ENCODE measurements at regions not wholly inside any gene's neighbourhood (a gene's known extent, or its start where the extent isn't known, plus 50 kb on each side); places are given as distances from the start of the nearest gene placed in this dataset.

DNA sequence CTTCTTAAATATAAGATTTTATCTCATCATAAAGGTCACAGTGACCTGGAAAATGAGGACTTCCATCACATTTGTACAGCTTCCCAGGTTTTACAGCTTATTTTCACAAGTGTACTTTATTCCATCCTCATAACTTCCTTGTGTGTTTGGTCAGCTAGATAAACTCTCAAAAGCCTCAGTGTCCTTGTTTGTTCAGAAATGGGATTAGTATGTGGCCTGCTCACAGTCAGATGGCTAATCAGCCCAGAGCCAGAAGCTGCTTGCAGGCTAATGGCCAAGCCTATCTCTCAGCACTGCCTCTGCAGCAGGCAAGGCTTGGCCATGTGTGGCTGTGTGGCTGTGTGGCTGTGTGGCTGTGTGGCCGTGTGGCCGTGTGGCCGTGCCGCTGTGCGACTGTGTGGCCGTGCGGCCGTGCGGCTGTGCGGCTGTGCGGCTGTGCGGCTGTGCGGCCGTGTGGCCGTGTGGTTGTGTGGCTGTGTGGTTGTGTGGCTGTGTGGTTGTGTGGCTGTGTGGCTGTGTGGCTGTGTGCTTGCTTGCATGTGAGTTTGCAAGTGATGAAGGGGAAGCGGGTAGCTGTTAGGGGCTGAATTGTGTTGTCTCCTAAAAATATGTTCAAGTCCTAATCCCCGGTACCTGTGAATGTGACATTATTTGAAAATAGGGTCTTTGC is 233.0 kb upstream of the TNP1 start:
- BruUV-seq (replicated peaks): no TSS peak
- H3K4me1 ChIP-seq (ENCODE audit: control insufficient read depth, insufficient read depth, low read length): peaks cover 14% of the 10 kb centered on the region
- no peak for DNase-seq (ENCODE audit: low read depth, low spot score)
- no peaks in the 10 kb centered on the region for H3K36me3 ChIP-seq (ENCODE audit: control insufficient read depth in 2 of 2, insufficient read depth in 2 of 2, low read length in 1 of 2)
- H3K9ac ChIP-seq (ENCODE audit: control insufficient read depth, insufficient read depth, low read length): no peak overlapping the region
- ChIA-PET CTCF (no interaction called here), SMC1A (ENCODE audit: uncharacterized antibody, unreplicated experiment) (no interaction called here), RAD21 (ENCODE audit: unreplicated experiment) (no interaction called here), POLR2A (no interaction called here)
- WGBS (ENCODE audit: insufficient coverage, insufficient replicate concordance, low lambda C conversion rate, missing lambda C conversion rate): 84% methylated on average over 17 of the region's 17 CpGs
- no peak overlapping the region for H3K27ac ChIP-seq (ENCODE audit: control insufficient read depth, insufficient read depth)
- FAIRE-seq: no peak
- no peak overlapping the region for H3K4me3 ChIP-seq
- no peak overlapping the region for H3K4me2 ChIP-seq (ENCODE audit: control insufficient read depth, insufficient read depth)
- H3K79me2 ChIP-seq (ENCODE audit: control insufficient read depth, insufficient read depth, low read length): no peaks in the 10 kb centered on the region
- ATAC-seq: no peak
- intact Hi-C loops (cut with micrococcal nuclease; ENCODE audit: unreplicated experiment): loop anchor here (5.0 kb wide), 1 partner anchor 69 kb away; no protein-coding TSS in a partner anchor
- H4K20me1 ChIP-seq (ENCODE audit: control insufficient read depth, insufficient read depth): no peaks in the 10 kb centered on the region
- peaks cover 2% of the 10 kb centered on the region; the same call in 2 of the 3 replicates for H3K9me3 ChIP-seq (replicated peaks; ENCODE audit: control insufficient read depth, insufficient read depth, low read length)
- no peak overlapping the region for H2AFZ ChIP-seq (ENCODE audit: control insufficient read depth, low read depth, low read length)
- no peaks in the 10 kb centered on the region for H3K27me3 ChIP-seq (replicated peaks in 1 of 2; ENCODE audit: control insufficient read depth in 2 of 2, insufficient read depth in 2 of 2, low read length in 1 of 2)
- in situ Hi-C loops (cut with MboI): no loop called here
- no peak for TF ChIP-seq SUZ12 (IDR thresholded peaks at IDR 0.05; ENCODE audit: unreplicated experiment)
- TF ChIP-seq NR2C1 (IDR thresholded peaks at IDR 0.05): no peak
- no peak for TF ChIP-seq EZH2 (IDR thresholded peaks at IDR 0.05; ENCODE audit: borderline replicate concordance, control insufficient read depth, low read depth, low read length)
- no peak for TF ChIP-seq STAT3 (IDR thresholded peaks at IDR 0.05; ENCODE audit: low read depth, low read length)
- TF ChIP-seq SREBF2 (IDR thresholded peaks at IDR 0.05; ENCODE audit: low read length): no peak
- TF ChIP-seq TCF3 (IDR thresholded peaks at IDR 0.05; ENCODE audit: borderline replicate concordance, insufficient read depth, low read depth, low read length): no peak
- TF ChIP-seq MTA2 (IDR thresholded peaks at IDR 0.05; ENCODE audit: low read depth): no peak
- TF ChIP-seq NFIC (IDR thresholded peaks at IDR 0.05; ENCODE audit: low read depth, low read length): no peak
- TF ChIP-seq, protein P1, sequence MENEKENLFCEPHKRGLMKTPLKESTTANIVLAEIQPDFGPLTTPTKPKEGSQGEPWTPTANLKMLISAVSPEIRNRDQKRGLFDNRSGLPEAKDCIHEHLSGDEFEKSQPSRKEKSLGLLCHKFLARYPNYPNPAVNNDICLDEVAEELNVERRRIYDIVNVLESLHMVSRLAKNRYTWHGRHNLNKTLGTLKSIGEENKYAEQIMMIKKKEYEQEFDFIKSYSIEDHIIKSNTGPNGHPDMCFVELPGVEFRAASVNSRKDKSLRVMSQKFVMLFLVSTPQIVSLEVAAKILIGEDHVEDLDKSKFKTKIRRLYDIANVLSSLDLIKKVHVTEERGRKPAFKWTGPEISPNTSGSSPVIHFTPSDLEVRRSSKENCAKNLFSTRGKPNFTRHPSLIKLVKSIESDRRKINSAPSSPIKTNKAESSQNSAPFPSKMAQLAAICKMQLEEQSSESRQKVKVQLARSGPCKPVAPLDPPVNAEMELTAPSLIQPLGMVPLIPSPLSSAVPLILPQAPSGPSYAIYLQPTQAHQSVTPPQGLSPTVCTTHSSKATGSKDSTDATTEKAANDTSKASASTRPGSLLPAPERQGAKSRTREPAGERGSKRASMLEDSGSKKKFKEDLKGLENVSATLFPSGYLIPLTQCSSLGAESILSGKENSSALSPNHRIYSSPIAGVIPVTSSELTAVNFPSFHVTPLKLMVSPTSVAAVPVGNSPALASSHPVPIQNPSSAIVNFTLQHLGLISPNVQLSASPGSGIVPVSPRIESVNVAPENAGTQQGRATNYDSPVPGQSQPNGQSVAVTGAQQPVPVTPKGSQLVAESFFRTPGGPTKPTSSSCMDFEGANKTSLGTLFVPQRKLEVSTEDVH (IDR thresholded peaks at IDR 0.05; ENCODE audit: low read depth, partially characterized antibody): no peak
- TF ChIP-seq DPF2 (IDR thresholded peaks at IDR 0.05): no peak
- no peak for TF ChIP-seq RAD21 (IDR thresholded peaks at IDR 0.05; ENCODE audit: insufficient read depth, low read depth, low read length)
- no peak for TF ChIP-seq SUPT20H (IDR thresholded peaks at IDR 0.05; ENCODE audit: borderline replicate concordance, control insufficient read depth, low read depth, low read length)
- TF ChIP-seq CBFB (IDR thresholded peaks at IDR 0.05; ENCODE audit: low read depth): no peak
- TF ChIP-seq, protein P2, sequence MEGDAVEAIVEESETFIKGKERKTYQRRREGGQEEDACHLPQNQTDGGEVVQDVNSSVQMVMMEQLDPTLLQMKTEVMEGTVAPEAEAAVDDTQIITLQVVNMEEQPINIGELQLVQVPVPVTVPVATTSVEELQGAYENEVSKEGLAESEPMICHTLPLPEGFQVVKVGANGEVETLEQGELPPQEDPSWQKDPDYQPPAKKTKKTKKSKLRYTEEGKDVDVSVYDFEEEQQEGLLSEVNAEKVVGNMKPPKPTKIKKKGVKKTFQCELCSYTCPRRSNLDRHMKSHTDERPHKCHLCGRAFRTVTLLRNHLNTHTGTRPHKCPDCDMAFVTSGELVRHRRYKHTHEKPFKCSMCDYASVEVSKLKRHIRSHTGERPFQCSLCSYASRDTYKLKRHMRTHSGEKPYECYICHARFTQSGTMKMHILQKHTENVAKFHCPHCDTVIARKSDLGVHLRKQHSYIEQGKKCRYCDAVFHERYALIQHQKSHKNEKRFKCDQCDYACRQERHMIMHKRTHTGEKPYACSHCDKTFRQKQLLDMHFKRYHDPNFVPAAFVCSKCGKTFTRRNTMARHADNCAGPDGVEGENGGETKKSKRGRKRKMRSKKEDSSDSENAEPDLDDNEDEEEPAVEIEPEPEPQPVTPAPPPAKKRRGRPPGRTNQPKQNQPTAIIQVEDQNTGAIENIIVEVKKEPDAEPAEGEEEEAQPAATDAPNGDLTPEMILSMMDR (IDR thresholded peaks at IDR 0.05 in 2 of 3, conservative IDR thresholded peaks at IDR 0.05 in 1 of 3; ENCODE audit: control insufficient read depth in 2 of 3, extremely low read depth in 1 of 3, insufficient read depth in 1 of 3, low read depth in 3 of 3, low read length in 3 of 3): no peak
- TF ChIP-seq, protein P3, sequence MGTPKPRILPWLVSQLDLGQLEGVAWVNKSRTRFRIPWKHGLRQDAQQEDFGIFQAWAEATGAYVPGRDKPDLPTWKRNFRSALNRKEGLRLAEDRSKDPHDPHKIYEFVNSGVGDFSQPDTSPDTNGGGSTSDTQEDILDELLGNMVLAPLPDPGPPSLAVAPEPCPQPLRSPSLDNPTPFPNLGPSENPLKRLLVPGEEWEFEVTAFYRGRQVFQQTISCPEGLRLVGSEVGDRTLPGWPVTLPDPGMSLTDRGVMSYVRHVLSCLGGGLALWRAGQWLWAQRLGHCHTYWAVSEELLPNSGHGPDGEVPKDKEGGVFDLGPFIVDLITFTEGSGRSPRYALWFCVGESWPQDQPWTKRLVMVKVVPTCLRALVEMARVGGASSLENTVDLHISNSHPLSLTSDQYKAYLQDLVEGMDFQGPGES (IDR thresholded peaks at IDR 0.05): no peak

All from GM12878 (cell line).